ENCODE measurements at regions not wholly inside any gene's neighbourhood (a gene's known extent, or its start where the extent isn't known, plus 50 kb on each side); places are given as distances from the start of the nearest gene placed in this dataset.

- ChIA-PET POLR2A (no interaction called here), CTCF (no interaction called here)
- H3K4me3 ChIP-seq (ENCODE audit: low read length), result no peak overlapping the region
- intact Hi-C loops (cut with DNase I, micrococcal nuclease), result no loop called here
- no peaks in the 10 kb centered on the region for H3K36me3 ChIP-seq (ENCODE audit: insufficient read depth, low read length)
- Mint-ChIP-seq H3K4me1 (ENCODE audit: low read depth) (no peaks in the 10 kb centered on the region), H3K27ac (no peak overlapping the region), H3K9me3 (no peaks in the 10 kb centered on the region), H3K27me3 (no peaks in the 10 kb centered on the region), H3K4me3 (no peak overlapping the region), H3K36me3 (ENCODE audit: low read depth) (no peaks in the 10 kb centered on the region)
- no peak overlapping the region for H3K27ac ChIP-seq (ENCODE audit: low read depth in 1 of 2, low read length in 2 of 2)
- TF ChIP-seq, protein P1, sequence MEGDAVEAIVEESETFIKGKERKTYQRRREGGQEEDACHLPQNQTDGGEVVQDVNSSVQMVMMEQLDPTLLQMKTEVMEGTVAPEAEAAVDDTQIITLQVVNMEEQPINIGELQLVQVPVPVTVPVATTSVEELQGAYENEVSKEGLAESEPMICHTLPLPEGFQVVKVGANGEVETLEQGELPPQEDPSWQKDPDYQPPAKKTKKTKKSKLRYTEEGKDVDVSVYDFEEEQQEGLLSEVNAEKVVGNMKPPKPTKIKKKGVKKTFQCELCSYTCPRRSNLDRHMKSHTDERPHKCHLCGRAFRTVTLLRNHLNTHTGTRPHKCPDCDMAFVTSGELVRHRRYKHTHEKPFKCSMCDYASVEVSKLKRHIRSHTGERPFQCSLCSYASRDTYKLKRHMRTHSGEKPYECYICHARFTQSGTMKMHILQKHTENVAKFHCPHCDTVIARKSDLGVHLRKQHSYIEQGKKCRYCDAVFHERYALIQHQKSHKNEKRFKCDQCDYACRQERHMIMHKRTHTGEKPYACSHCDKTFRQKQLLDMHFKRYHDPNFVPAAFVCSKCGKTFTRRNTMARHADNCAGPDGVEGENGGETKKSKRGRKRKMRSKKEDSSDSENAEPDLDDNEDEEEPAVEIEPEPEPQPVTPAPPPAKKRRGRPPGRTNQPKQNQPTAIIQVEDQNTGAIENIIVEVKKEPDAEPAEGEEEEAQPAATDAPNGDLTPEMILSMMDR (IDR thresholded peaks at IDR 0.05), result no peak
- H3K27me3 ChIP-seq (ENCODE audit: control insufficient read depth in 1 of 2, insufficient read depth in 2 of 2, low read length in 2 of 2), result no peaks in the 10 kb centered on the region
- H3K4me1 ChIP-seq (ENCODE audit: insufficient read depth, low read length), result no peaks in the 10 kb centered on the region
- ATAC-seq (ENCODE audit: poor library complexity) (no peak), DNase-seq (peak in 1 of 14 experiments; percentile 6)
- H3K9me3 ChIP-seq (ENCODE audit: control insufficient read depth in 1 of 2, insufficient read depth in 1 of 2, low read length in 2 of 2), result peaks cover 0 to 34% of the 10 kb centered on the region in 2 experiments
Measured at GRCh38 chr4:157818946-157819692, 353.7 kb downstream of the GASK1B start.

- H3K27me3 Mint-ChIP-seq, result no peaks in the 10 kb centered on the region
- H3K27ac ChIP-seq (ENCODE audit: low read depth in 1 of 2, low read length in 2 of 2), result no peak overlapping the region
- intact Hi-C loops (cut with DNase I, micrococcal nuclease), result no loop called here
Measured at GRCh38 chr4:157810137-157810774, 362.6 kb downstream of the GASK1B start.

GRCh38 chr4:157808796-157809383, 363.9 kb downstream of the GASK1B start:
- no peaks in the 10 kb centered on the region for H3K9me3 ChIP-seq (ENCODE audit: control insufficient read depth in 1 of 2, insufficient read depth in 1 of 2, low read length in 2 of 2)
- no peaks in the 10 kb centered on the region for H3K4me1 ChIP-seq (ENCODE audit: insufficient read depth, low read length)
- no peaks in the 10 kb centered on the region for H3K27me3 Mint-ChIP-seq
- intact Hi-C loops (cut with DNase I, micrococcal nuclease), result no loop called here
- no peaks in the 10 kb centered on the region for H3K4me1 Mint-ChIP-seq (ENCODE audit: low read depth)
- H3K27me3 ChIP-seq (ENCODE audit: control insufficient read depth in 1 of 2, insufficient read depth in 2 of 2, low read length in 2 of 2), result no peaks in the 10 kb centered on the region
- no peak overlapping the region for H3K27ac Mint-ChIP-seq
- TF ChIP-seq, protein P1 (IDR thresholded peaks at IDR 0.05), result no peak
- no peak for DNase-seq
- H3K4me3 Mint-ChIP-seq, result no peak overlapping the region
- H3K4me3 ChIP-seq (ENCODE audit: low read length), result no peak overlapping the region
- H3K36me3 Mint-ChIP-seq (ENCODE audit: low read depth), result no peaks in the 10 kb centered on the region
- H3K36me3 ChIP-seq (ENCODE audit: insufficient read depth, low read length), result no peaks in the 10 kb centered on the region
- POLR2A ChIA-PET, result no interaction called here
- no peak overlapping the region for H3K27ac ChIP-seq (ENCODE audit: low read depth in 1 of 2, low read length in 2 of 2)
- CTCF ChIA-PET, result no interaction called here
- ATAC-seq (ENCODE audit: poor library complexity), result no peak
- H3K9me3 Mint-ChIP-seq, result no peaks in the 10 kb centered on the region

More at GRCh38 chr4:157810137-157810774, 362.6 kb downstream of the GASK1B start:
- TF ChIP-seq, protein P1 (IDR thresholded peaks at IDR 0.05), result no peak
- ChIA-PET POLR2A (no interaction called here), CTCF (no interaction called here)
- H3K9me3 Mint-ChIP-seq, result no peaks in the 10 kb centered on the region
- Histone ChIP-seq H3K9me3 (ENCODE audit: control insufficient read depth in 1 of 2, insufficient read depth in 1 of 2, low read length in 2 of 2) (no peaks in the 10 kb centered on the region), H3K27me3 (ENCODE audit: control insufficient read depth in 1 of 2, insufficient read depth in 2 of 2, low read length in 2 of 2) (no peaks in the 10 kb centered on the region), H3K4me1 (ENCODE audit: insufficient read depth, low read length) (no peaks in the 10 kb centered on the region), H3K4me3 (ENCODE audit: low read length) (no peak overlapping the region), H3K36me3 (ENCODE audit: insufficient read depth, low read length) (no peaks in the 10 kb centered on the region)
- no peak overlapping the region for H3K27ac Mint-ChIP-seq
- no peak for ATAC-seq (ENCODE audit: poor library complexity)
- no peaks in the 10 kb centered on the region for H3K36me3 Mint-ChIP-seq (ENCODE audit: low read depth)
- DNase-seq, result no peak
- no peak overlapping the region for H3K4me3 Mint-ChIP-seq
- H3K4me1 Mint-ChIP-seq (ENCODE audit: low read depth), result no peaks in the 10 kb centered on the region
